ENCODE measurements at regions not wholly inside any gene's neighbourhood (a gene's known extent, or its start where the extent isn't known, plus 50 kb on each side); places are given as distances from the start of the nearest gene placed in this dataset.

DNA sequence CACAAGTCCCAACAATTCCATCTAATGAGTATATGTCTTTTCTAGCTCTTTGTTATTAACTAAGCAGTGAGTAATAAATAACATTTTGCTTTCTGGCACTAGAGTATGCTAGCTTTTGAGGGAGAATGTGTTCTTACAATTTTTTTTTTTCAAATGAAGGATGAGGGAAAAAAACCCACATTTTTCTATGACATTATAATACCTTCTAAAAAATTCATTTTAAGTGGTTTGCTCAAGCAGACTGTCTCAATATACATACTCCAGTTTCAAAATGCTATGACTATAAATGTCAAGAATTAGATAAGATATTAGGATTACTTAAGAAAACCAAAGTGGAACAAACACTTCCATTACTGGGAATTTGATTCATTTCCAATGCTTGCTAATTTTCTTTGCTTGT, 394.6 kb downstream of the C12orf75 start (continued):
- TF ChIP-seq, protein P1, sequence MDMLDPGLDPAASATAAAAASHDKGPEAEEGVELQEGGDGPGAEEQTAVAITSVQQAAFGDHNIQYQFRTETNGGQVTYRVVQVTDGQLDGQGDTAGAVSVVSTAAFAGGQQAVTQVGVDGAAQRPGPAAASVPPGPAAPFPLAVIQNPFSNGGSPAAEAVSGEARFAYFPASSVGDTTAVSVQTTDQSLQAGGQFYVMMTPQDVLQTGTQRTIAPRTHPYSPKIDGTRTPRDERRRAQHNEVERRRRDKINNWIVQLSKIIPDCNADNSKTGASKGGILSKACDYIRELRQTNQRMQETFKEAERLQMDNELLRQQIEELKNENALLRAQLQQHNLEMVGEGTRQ (IDR thresholded peaks at IDR 0.05; ENCODE audit: low read depth, low read length), result no peak
- TF ChIP-seq, protein P1 (CRISPR knock-in tag; IDR thresholded peaks at IDR 0.05; ENCODE audit: borderline replicate concordance), result no peak
- TF ChIP-seq, protein P2, sequence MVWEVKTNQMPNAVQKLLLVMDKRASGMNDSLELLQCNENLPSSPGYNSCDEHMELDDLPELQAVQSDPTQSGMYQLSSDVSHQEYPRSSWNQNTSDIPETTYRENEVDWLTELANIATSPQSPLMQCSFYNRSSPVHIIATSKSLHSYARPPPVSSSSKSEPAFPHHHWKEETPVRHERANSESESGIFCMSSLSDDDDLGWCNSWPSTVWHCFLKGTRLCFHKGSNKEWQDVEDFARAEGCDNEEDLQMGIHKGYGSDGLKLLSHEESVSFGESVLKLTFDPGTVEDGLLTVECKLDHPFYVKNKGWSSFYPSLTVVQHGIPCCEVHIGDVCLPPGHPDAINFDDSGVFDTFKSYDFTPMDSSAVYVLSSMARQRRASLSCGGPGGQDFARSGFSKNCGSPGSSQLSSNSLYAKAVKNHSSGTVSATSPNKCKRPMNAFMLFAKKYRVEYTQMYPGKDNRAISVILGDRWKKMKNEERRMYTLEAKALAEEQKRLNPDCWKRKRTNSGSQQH (CRISPR knock-in tag; IDR thresholded peaks at IDR 0.05; ENCODE audit: low read depth), result no peak
- TF ChIP-seq, protein P3, sequence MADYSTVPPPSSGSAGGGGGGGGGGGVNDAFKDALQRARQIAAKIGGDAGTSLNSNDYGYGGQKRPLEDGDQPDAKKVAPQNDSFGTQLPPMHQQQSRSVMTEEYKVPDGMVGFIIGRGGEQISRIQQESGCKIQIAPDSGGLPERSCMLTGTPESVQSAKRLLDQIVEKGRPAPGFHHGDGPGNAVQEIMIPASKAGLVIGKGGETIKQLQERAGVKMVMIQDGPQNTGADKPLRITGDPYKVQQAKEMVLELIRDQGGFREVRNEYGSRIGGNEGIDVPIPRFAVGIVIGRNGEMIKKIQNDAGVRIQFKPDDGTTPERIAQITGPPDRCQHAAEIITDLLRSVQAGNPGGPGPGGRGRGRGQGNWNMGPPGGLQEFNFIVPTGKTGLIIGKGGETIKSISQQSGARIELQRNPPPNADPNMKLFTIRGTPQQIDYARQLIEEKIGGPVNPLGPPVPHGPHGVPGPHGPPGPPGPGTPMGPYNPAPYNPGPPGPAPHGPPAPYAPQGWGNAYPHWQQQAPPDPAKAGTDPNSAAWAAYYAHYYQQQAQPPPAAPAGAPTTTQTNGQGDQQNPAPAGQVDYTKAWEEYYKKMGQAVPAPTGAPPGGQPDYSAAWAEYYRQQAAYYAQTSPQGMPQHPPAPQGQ (CRISPR knock-in tag; IDR thresholded peaks at IDR 0.05; ENCODE audit: borderline replicate concordance), result no peak
- no peak for TF ChIP-seq NFATC3 (CRISPR knock-in tag; IDR thresholded peaks at IDR 0.05)
- no peak for TF ChIP-seq ZSCAN31 (CRISPR knock-in tag; IDR thresholded peaks at IDR 0.05; ENCODE audit: low read depth)
- TF ChIP-seq, protein P4, sequence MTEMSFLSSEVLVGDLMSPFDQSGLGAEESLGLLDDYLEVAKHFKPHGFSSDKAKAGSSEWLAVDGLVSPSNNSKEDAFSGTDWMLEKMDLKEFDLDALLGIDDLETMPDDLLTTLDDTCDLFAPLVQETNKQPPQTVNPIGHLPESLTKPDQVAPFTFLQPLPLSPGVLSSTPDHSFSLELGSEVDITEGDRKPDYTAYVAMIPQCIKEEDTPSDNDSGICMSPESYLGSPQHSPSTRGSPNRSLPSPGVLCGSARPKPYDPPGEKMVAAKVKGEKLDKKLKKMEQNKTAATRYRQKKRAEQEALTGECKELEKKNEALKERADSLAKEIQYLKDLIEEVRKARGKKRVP (CRISPR knock-in tag; IDR thresholded peaks at IDR 0.05), result no peak
- no peak for TF ChIP-seq SMYD3 (CRISPR knock-in tag; IDR thresholded peaks at IDR 0.05)
